Neural cell (in vitro differentiated cells): ENCODE measurements at regions not wholly inside any gene's neighbourhood (a gene's known extent, or its start where the extent isn't known, plus 50 kb on each side); places are given as distances from the start of the nearest gene placed in this dataset.

ENCODE experiments used
- H2AFZ ChIP-seq: fragments of 200-600, 300-800 bp; sonication (generic), shearing (Covaris generic); 2 replicates; pipeline ENCODE4 v1.6.0; 2014; ENCODE audit warnings: low read depth, mild to moderate bottlenecking, antibody characterized with exemption, low read length, moderate library complexity
- H3F3A ChIP-seq: fragments of 200-600 bp; shearing (Covaris generic); 2 replicates; pipeline ENCODE4 v1.6.1; 2016; ENCODE audit warnings: mild to moderate bottlenecking, moderate library complexity, mixed read lengths, antibody characterized with exemption, low read length; ENCODE audit not compliant: insufficient read depth, poor library complexity, severe bottlenecking
- H3K27ac ChIP-seq: fragments of 200-600, 300-800 bp; sonication (generic), shearing (Covaris generic); 2 replicates; pipeline ENCODE4 v1.5.1; 2014; ENCODE audit warnings: mild to moderate bottlenecking, low read length, moderate library complexity
- H3K27me3 ChIP-seq: fragments of 300-800, 200-600 bp; sonication (generic), shearing (Covaris generic); 2 replicates; pipeline ENCODE4 v1.6.0; 2014; ENCODE audit warnings: mild to moderate bottlenecking, low read depth, low read length, moderate library complexity; ENCODE audit not compliant: insufficient read depth
- H3K36me3 ChIP-seq: fragments of 300-800, 200-600 bp; sonication (generic), shearing (Covaris generic); 2 replicates; pipeline ENCODE4 v1.5.1; 2014; ENCODE audit warnings: mild to moderate bottlenecking, antibody characterized with exemption, low read length, moderate library complexity; ENCODE audit not compliant: insufficient read depth
- H3K4me2 ChIP-seq: fragments of 300-800, 200-600 bp; sonication (generic), shearing (Covaris generic); 2 replicates; pipeline ENCODE4 v1.6.0; 2014; ENCODE audit warnings: mild to moderate bottlenecking, low read length
- H3K4me3 ChIP-seq: fragments of 300-800, 200-600 bp; sonication (generic), shearing (Covaris generic); 2 replicates; pipeline ENCODE4 v1.5.1; 2014; ENCODE audit warnings: mild to moderate bottlenecking, low read length, moderate library complexity
- H3K79me2 ChIP-seq: fragments of 200-600 bp; shearing (Covaris generic); replicated peaks from 2 replicates; pipeline ENCODE4 v1.6.0; 2014; ENCODE audit warnings: mild to moderate bottlenecking, low read length, moderate library complexity; ENCODE audit not compliant: insufficient read depth
- H3K9ac ChIP-seq: fragments of 300-800, 200-600 bp; sonication (generic), shearing (Covaris generic); 2 replicates; pipeline ENCODE4 v1.6.1; 2016; ENCODE audit warnings: mild to moderate bottlenecking, low read length, mixed read lengths
- H3K9me2 ChIP-seq: fragments of 200-600 bp; shearing (Covaris generic); 2 replicates; pipeline ENCODE4 v1.6.1; 2016; ENCODE audit warnings: mild to moderate bottlenecking, low read length, mixed read lengths; ENCODE audit not compliant: insufficient read depth
- H3K9me3 ChIP-seq: fragments of 200-600, 300-800 bp; sonication (generic), shearing (Covaris generic); 2 replicates; pipeline ENCODE4 v1.6.1; 2016; ENCODE audit warnings: mild to moderate bottlenecking, mixed run types, low read length, moderate library complexity, mixed read lengths
- H4K20me1 ChIP-seq: fragments of 200-600 bp; shearing (Covaris generic); 2 replicates; pipeline ENCODE4 v1.6.1; 2016; ENCODE audit warnings: mild to moderate bottlenecking, mixed run types; ENCODE audit not compliant: insufficient read depth
- EP300 ChIP-seq: fragments of 450-650 bp; conservative IDR thresholded peaks from 2 replicates; pipeline ENCODE4 v1.6.1; 2014; ENCODE audit warnings: antibody characterized with exemption, mild to moderate bottlenecking, moderate library complexity; ENCODE audit not compliant: poor library complexity, severe bottlenecking
- EZH2 ChIP-seq: fragments of 200-600, 300-800 bp; shearing (Covaris generic), sonication (generic); IDR thresholded peaks from 2 replicates; pipeline ENCODE4 v1.6.1; 2014; ENCODE audit warnings: antibody characterized with exemption, low read length, borderline replicate concordance, mild to moderate bottlenecking; ENCODE audit not compliant: insufficient read depth, poor library complexity, severe bottlenecking
- MXI1 ChIP-seq: fragments of 450-650 bp; conservative IDR thresholded peaks from 2 replicates; pipeline ENCODE4 v1.6.1; 2014; ENCODE audit warnings: antibody characterized with exemption, mild to moderate bottlenecking; ENCODE audit not compliant: poor library complexity, severe bottlenecking
- POLR2AphosphoS5 ChIP-seq: IDR thresholded peaks from 2 replicates; pipeline ENCODE4 v1.6.1; 2012
- RAD21 ChIP-seq: fragments of 450-650 bp; conservative IDR thresholded peaks from 2 replicates; pipeline ENCODE4 v1.6.1; 2014; ENCODE audit warnings: antibody characterized with exemption, mild to moderate bottlenecking, moderate library complexity
- SMC3 ChIP-seq: fragments of 450-650 bp; conservative IDR thresholded peaks from 2 replicates; pipeline ENCODE4 v1.6.1; 2014; ENCODE audit warnings: antibody characterized with exemption, mild to moderate bottlenecking, moderate library complexity; ENCODE audit not compliant: poor library complexity
- TAF1 ChIP-seq: IDR thresholded peaks from 2 replicates; pipeline ENCODE4 v1.6.1; 2012; ENCODE audit warnings: low read depth
- TF ChIP-seq, protein P1 (sequence below): IDR thresholded peaks from 2 replicates; pipeline ENCODE4 v1.6.1; 2012; ENCODE audit warnings: borderline replicate concordance
- TF ChIP-seq, protein P2 (sequence below): fragments of 450-650 bp; IDR thresholded peaks from 2 replicates; pipeline ENCODE4 v1.5.1; 2014; ENCODE audit warnings: antibody characterized with exemption, mild to moderate bottlenecking, moderate library complexity; ENCODE audit not compliant: poor library complexity, severe bottlenecking

DNA sequence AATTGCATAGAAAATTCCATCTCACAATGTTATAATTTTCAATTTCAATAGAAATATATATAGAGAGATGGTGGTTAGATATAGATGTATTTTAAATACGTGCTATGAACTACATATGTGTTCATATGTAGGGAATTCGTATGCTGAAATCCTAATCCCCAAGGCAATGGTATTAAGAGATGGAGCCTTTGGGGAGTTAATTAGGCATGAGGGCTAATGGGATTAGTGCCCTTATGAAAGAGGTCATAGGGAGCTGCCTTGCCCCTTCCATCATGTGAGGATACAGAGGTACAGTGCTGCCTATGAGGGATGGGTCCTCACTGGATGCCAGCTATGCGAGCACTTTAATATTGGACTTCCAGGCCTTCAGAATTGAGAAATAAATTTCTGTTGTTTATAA is 79.6 kb upstream of the CCDC54 start:
- no peaks in the 10 kb centered on the region for H3K9me3 ChIP-seq
- no peaks in the 10 kb centered on the region for H3K36me3 ChIP-seq
- H3K27me3 ChIP-seq, result no peaks in the 10 kb centered on the region
- no peak overlapping the region for H2AFZ ChIP-seq
- H3F3A ChIP-seq, result no peaks in the 10 kb centered on the region
- no peaks in the 10 kb centered on the region for H4K20me1 ChIP-seq
- no peak overlapping the region for H3K4me2 ChIP-seq
- H3K79me2 ChIP-seq, result no peaks in the 10 kb centered on the region
- no peaks in the 10 kb centered on the region for H3K9me2 ChIP-seq
- no peak overlapping the region for H3K4me3 ChIP-seq
- no peak overlapping the region for H3K9ac ChIP-seq
- TF ChIP-seq EZH2 (no peak), SMC3 (no peak), MXI1 (no peak), TAF1 (no peak), EP300 (no peak), RAD21 (no peak), POLR2AphosphoS5 (no peak)
- TF ChIP-seq, protein P1, sequence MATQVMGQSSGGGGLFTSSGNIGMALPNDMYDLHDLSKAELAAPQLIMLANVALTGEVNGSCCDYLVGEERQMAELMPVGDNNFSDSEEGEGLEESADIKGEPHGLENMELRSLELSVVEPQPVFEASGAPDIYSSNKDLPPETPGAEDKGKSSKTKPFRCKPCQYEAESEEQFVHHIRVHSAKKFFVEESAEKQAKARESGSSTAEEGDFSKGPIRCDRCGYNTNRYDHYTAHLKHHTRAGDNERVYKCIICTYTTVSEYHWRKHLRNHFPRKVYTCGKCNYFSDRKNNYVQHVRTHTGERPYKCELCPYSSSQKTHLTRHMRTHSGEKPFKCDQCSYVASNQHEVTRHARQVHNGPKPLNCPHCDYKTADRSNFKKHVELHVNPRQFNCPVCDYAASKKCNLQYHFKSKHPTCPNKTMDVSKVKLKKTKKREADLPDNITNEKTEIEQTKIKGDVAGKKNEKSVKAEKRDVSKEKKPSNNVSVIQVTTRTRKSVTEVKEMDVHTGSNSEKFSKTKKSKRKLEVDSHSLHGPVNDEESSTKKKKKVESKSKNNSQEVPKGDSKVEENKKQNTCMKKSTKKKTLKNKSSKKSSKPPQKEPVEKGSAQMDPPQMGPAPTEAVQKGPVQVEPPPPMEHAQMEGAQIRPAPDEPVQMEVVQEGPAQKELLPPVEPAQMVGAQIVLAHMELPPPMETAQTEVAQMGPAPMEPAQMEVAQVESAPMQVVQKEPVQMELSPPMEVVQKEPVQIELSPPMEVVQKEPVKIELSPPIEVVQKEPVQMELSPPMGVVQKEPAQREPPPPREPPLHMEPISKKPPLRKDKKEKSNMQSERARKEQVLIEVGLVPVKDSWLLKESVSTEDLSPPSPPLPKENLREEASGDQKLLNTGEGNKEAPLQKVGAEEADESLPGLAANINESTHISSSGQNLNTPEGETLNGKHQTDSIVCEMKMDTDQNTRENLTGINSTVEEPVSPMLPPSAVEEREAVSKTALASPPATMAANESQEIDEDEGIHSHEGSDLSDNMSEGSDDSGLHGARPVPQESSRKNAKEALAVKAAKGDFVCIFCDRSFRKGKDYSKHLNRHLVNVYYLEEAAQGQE, result no peak
- TF ChIP-seq, protein P2, sequence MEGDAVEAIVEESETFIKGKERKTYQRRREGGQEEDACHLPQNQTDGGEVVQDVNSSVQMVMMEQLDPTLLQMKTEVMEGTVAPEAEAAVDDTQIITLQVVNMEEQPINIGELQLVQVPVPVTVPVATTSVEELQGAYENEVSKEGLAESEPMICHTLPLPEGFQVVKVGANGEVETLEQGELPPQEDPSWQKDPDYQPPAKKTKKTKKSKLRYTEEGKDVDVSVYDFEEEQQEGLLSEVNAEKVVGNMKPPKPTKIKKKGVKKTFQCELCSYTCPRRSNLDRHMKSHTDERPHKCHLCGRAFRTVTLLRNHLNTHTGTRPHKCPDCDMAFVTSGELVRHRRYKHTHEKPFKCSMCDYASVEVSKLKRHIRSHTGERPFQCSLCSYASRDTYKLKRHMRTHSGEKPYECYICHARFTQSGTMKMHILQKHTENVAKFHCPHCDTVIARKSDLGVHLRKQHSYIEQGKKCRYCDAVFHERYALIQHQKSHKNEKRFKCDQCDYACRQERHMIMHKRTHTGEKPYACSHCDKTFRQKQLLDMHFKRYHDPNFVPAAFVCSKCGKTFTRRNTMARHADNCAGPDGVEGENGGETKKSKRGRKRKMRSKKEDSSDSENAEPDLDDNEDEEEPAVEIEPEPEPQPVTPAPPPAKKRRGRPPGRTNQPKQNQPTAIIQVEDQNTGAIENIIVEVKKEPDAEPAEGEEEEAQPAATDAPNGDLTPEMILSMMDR, result no peak
- no peak overlapping the region for H3K27ac ChIP-seq

GRCh38 chr3:107307205-107307604 is 70.0 kb upstream of the CCDC54 start:
- Histone ChIP-seq H3K9ac (no peak overlapping the region), H4K20me1 (no peaks in the 10 kb centered on the region), H2AFZ (no peak overlapping the region), H3K27me3 (no peaks in the 10 kb centered on the region), H3K9me3 (no peaks in the 10 kb centered on the region), H3K79me2 (no peaks in the 10 kb centered on the region), H3K4me3 (no peak overlapping the region), H3K4me2 (no peak overlapping the region), H3K27ac (no peak overlapping the region), H3K9me2 (no peaks in the 10 kb centered on the region), H3F3A (no peaks in the 10 kb centered on the region), H3K36me3 (no peaks in the 10 kb centered on the region)
- TF ChIP-seq POLR2AphosphoS5 (no peak), SMC3 (no peak), MXI1 (no peak), TAF1 (no peak), EZH2 (no peak), RAD21 (no peak), EP300 (no peak)
- TF ChIP-seq, protein P2, result no peak
- TF ChIP-seq, protein P1, result no peak
